Thoracic aorta (tissue), 2 donors: ENCODE measurements at regions not wholly inside any gene's neighbourhood (a gene's known extent, or its start where the extent isn't known, plus 50 kb on each side); places are given as distances from the start of the nearest gene placed in this dataset.
"Not testable (repeated sequence)": the region's sequence is repeated elsewhere in the genome, so short reads cannot be mapped to it uniquely, and the experiment has no call there.

Experiments used
- ATAC-seq: fragments of 150-250 bp; one replicate; pipeline ENCODE4 v1.8.0; 2017; ENCODE audit warnings: low read depth; ENCODE audit not compliant: insufficient number of reproducible peaks, low FRiP score
- DNase-seq: peaks from one replicate; pipeline ENCODE4 v3.0.0-alpha.2; 2020; ENCODE audit warnings: low spot score
- H3K27ac ChIP-seq, 2 donors: fragments of 200-600 bp; sonication (generic); 1 replicate in 1 of 2; 2 replicates in 1 of 2; pipeline ENCODE4 v1.5.1; 2016; ENCODE audit warnings: mild to moderate bottlenecking in 2 of 2, moderate library complexity in 2 of 2
- H3K27me3 ChIP-seq: fragments of 200-600 bp; sonication (generic); replicated peaks from 2 replicates; pipeline ENCODE4 v1.6.0; 2016; ENCODE audit warnings: mild to moderate bottlenecking; ENCODE audit not compliant: insufficient read depth
- H3K36me3 ChIP-seq: fragments of 200-600 bp; sonication (generic); one replicate; pipeline ENCODE4 v1.5.1; 2016
- H3K4me1 ChIP-seq, 2 donors: fragments of 200-600 bp; sonication (generic); 1 replicate in 1 of 2; 2 replicates in 1 of 2; pipeline versions ENCODE4 v1.5.1 to v1.6.0; 2016; ENCODE audit warnings: low read depth in 2 of 2, mild to moderate bottlenecking in 1 of 2; ENCODE audit not compliant: control insufficient read depth in 1 of 2
- H3K4me3 ChIP-seq: fragments of 200-600 bp; sonication (generic); 2 replicates; pipeline ENCODE4 v1.5.1; 2016; ENCODE audit warnings: mild to moderate bottlenecking
- H3K9me3 ChIP-seq: fragments of 200-600 bp; sonication (generic); 2 replicates; pipeline ENCODE4 v1.5.1; 2016
- TF ChIP-seq, protein P1 (sequence below): fragments of 200-600 bp; sonication (generic); IDR thresholded peaks from one replicate; pipeline ENCODE4 v1.5.1; 2019; ENCODE audit warnings: antibody characterized with exemption

GRCh38 chr11:109668973-109669634 lies 247.1 kb downstream of the C11orf87 start:
- no peak for DNase-seq
- peaks cover 5% of the 10 kb centered on the region for H3K9me3 ChIP-seq
- ATAC-seq, result no peak
- no peaks in the 10 kb centered on the region for H3K27me3 ChIP-seq
- TF ChIP-seq, protein P1, sequence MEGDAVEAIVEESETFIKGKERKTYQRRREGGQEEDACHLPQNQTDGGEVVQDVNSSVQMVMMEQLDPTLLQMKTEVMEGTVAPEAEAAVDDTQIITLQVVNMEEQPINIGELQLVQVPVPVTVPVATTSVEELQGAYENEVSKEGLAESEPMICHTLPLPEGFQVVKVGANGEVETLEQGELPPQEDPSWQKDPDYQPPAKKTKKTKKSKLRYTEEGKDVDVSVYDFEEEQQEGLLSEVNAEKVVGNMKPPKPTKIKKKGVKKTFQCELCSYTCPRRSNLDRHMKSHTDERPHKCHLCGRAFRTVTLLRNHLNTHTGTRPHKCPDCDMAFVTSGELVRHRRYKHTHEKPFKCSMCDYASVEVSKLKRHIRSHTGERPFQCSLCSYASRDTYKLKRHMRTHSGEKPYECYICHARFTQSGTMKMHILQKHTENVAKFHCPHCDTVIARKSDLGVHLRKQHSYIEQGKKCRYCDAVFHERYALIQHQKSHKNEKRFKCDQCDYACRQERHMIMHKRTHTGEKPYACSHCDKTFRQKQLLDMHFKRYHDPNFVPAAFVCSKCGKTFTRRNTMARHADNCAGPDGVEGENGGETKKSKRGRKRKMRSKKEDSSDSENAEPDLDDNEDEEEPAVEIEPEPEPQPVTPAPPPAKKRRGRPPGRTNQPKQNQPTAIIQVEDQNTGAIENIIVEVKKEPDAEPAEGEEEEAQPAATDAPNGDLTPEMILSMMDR, result no peak
- no peak overlapping the region for H3K4me3 ChIP-seq
- H3K4me1 ChIP-seq, result no peaks in the 10 kb centered on the region
- H3K36me3 ChIP-seq, result no peaks in the 10 kb centered on the region
- H3K27ac ChIP-seq, result no peak overlapping the region

DNA sequence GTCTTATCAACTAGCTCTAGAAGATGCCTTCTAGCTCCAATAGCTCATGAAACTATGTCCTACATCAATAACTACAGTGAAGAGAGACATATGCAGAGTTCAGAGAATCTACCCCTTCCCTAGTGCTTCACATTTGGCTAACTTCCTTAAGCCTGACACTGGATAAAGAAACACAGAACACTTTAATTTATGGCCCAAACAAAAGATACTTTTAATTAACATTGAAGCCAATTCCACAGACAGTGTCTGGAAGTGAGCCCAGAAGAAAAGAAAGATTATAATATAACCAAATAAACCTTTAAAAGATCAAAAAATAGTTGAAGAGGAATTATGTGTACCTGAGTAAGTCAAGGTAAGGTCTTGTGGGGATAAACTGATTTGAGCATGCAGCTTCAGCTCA lies 255.2 kb downstream of the C11orf87 start:
- no peak for ATAC-seq
- TF ChIP-seq, protein P1, result no peak

GRCh38 chr11:109677876-109678275 lies 255.9 kb downstream of the C11orf87 start:
- TF ChIP-seq, protein P1, result no peak
- H3K27ac ChIP-seq, result no peak overlapping the region
- H3K4me3 ChIP-seq, result no peak overlapping the region
- H3K36me3 ChIP-seq, result no peaks in the 10 kb centered on the region
- DNase-seq (no peak), ATAC-seq (no peak)
- no peaks in the 10 kb centered on the region for H3K4me1 ChIP-seq
- H3K9me3 ChIP-seq, result no peaks in the 10 kb centered on the region
- no peaks in the 10 kb centered on the region for H3K27me3 ChIP-seq

More for the DNA sequence above, 255.2 kb downstream of the C11orf87 start:
- H3K27ac ChIP-seq, result no peak overlapping the region
- no peaks in the 10 kb centered on the region for H3K4me1 ChIP-seq
- no peaks in the 10 kb centered on the region for H3K9me3 ChIP-seq
- DNase-seq, result no peak
- H3K27me3 ChIP-seq, result no peaks in the 10 kb centered on the region
- no peak overlapping the region for H3K4me3 ChIP-seq
- H3K36me3 ChIP-seq, result no peaks in the 10 kb centered on the region

DNA sequence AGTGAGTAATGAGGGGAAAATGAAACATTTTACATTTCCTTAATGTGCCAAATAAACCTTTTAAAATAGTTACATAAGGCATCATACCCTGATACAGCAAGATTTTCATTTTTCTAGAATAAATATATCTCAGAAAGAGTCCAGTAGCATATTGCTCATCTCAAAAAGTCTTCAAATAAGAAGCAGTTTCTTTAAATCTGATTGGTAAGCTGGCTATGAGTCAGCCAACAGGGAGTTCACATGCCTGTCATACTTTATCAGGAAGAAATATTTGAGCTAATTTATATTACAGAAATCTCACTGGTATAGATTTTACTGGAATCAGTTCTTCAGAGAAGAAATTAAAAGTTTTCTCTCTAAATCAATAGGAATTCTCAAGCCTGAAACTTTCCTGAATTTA lies 258.1 kb downstream of the C11orf87 start:
- Histone ChIP-seq H3K36me3 (no peaks in the 10 kb centered on the region), H3K9me3 (no peaks in the 10 kb centered on the region), H3K4me1 (no peaks in the 10 kb centered on the region), H3K27ac (no peak overlapping the region), H3K4me3 (no peak overlapping the region), H3K27me3 (no peaks in the 10 kb centered on the region)
- ATAC-seq, result no peak
- DNase-seq, result no peak
- TF ChIP-seq, protein P1, result no peak

DNA sequence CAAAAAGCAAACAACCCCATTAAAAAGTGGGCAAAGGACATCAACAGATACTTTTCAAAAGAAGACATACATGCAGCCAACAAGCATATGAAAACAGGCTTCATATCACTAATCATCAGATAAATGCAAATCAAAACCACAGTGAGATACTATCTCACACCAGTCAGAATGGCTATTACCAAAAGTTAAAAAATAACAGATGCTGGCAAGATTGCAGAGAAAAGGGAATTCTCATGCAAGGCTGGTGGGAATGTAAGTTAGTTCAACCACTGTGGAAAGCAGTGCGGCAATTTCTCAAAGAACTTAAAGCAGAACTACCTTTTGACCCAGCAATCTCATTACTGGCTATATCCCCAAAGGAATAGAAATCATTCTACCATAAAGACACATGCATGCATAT lies 260.8 kb downstream of the C11orf87 start:
- H3K4me1 ChIP-seq, H3K27me3 ChIP-seq, DNase-seq, H3K4me3 ChIP-seq, H3K9me3 ChIP-seq, H3K36me3 ChIP-seq, H3K27ac ChIP-seq, ATAC-seq: not testable (repeated sequence)

- ATAC-seq, result no peak
- no peaks in the 10 kb centered on the region for H3K36me3 ChIP-seq
- H3K27ac ChIP-seq, result no peak overlapping the region
- H3K9me3 ChIP-seq, result peaks cover 26% of the 10 kb centered on the region
- H3K27me3 ChIP-seq, result no peaks in the 10 kb centered on the region
- H3K4me3 ChIP-seq, result no peak overlapping the region
- H3K4me1 ChIP-seq, result no peaks in the 10 kb centered on the region
- no peak for DNase-seq
- TF ChIP-seq, protein P1, result no peak
Measured at GRCh38 chr11:109695696-109696095, 273.7 kb downstream of the C11orf87 start.
